Lower leg skin (tissue), 4 donors: ENCODE measurements at regions not wholly inside any gene's neighbourhood (a gene's known extent, or its start where the extent isn't known, plus 50 kb on each side); places are given as distances from the start of the nearest gene placed in this dataset.

Experiments used
- DNase-seq, 2 donors: peaks; one replicate each; pipeline ENCODE4 v3.0.0-alpha.2; 2019; ENCODE audit warnings: low spot score in 2 of 2
- H3K4me3 ChIP-seq: fragments of 200-600 bp; sonication (generic); 2 replicates; pipeline ENCODE4 v1.5.1; 2017; ENCODE audit warnings: mild to moderate bottlenecking, low read depth; ENCODE audit not compliant: poor library complexity, severe bottlenecking
- POLR2A ChIP-seq, 2 donors: fragments of 450-650 bp; IDR thresholded peaks; one replicate each; pipeline ENCODE4 v1.6.1; 2016 to 2017; ENCODE audit warnings: antibody characterized with exemption in 2 of 2, mild to moderate bottlenecking in 1 of 2, moderate library complexity in 1 of 2
- WGBS, 2 donors: methylation state at CpG; one replicate each; pipeline ENCODE4 v1.1.5; 2018; 5-methylcytosine and 5-hydroxymethylcytosine counted together
- intact Hi-C: fragments of 100-400 bp; cut with DNase I; formaldehyde crosslinking; loops from one replicate; pipeline ENCODE4 v1.15.0; 2023; ENCODE audit warnings: low total_unique reads
- TF ChIP-seq, protein P1 (sequence below), 3 donors: fragments of 450-650 bp; IDR thresholded peaks; one replicate each; pipeline ENCODE4 v1.5.1; 2016; ENCODE audit warnings: antibody characterized with exemption in 3 of 3, mild to moderate bottlenecking in 3 of 3, moderate library complexity in 2 of 3

- DNase-seq, result no peak
- TF ChIP-seq POLR2A (IDR thresholded peaks at IDR 0.05), result no peak
- TF ChIP-seq, protein P1, sequence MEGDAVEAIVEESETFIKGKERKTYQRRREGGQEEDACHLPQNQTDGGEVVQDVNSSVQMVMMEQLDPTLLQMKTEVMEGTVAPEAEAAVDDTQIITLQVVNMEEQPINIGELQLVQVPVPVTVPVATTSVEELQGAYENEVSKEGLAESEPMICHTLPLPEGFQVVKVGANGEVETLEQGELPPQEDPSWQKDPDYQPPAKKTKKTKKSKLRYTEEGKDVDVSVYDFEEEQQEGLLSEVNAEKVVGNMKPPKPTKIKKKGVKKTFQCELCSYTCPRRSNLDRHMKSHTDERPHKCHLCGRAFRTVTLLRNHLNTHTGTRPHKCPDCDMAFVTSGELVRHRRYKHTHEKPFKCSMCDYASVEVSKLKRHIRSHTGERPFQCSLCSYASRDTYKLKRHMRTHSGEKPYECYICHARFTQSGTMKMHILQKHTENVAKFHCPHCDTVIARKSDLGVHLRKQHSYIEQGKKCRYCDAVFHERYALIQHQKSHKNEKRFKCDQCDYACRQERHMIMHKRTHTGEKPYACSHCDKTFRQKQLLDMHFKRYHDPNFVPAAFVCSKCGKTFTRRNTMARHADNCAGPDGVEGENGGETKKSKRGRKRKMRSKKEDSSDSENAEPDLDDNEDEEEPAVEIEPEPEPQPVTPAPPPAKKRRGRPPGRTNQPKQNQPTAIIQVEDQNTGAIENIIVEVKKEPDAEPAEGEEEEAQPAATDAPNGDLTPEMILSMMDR (IDR thresholded peaks at IDR 0.05), result no peak
- H3K4me3 ChIP-seq, result no peak overlapping the region
- 50 to 54% methylated on average over 1 of the region's 1 CpG for WGBS, 2 donors
- intact Hi-C loops, result no loop called here
Measured at GRCh38 chr5:18491349-18491748, 857.1 kb downstream of the TAF11L14 start.

GRCh38 chr5:18495157-18495556 lies 860.9 kb downstream of the TAF11L14 start:
- no peak for DNase-seq
- 80 to 81% methylated on average over 1 of the region's 1 CpG for WGBS, 2 donors
- intact Hi-C loops, result no loop called here
- no peak for TF ChIP-seq POLR2A (IDR thresholded peaks at IDR 0.05)
- TF ChIP-seq, protein P1 (IDR thresholded peaks at IDR 0.05), result no peak
- H3K4me3 ChIP-seq, result no peak overlapping the region

DNA sequence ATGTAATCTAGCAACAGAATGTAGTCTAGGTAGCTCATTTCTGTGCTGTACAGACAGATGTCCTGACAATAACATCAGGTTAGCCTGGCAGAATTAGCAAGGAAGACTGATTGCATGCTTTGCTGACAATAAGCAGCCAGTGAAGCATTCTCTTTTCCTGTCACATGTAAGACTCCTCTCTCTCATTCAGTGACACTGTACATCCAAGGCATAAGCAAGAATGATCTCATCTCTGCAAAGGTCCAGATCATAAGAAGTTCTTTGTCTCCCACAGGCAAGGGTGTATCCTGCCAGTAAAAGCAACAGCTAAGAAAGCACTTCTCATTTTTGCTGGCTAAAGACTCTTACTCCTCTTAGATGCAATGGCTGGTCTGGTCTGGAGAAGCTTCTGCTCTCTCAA lies 861.8 kb downstream of the TAF11L14 start:
- intact Hi-C loops, result no loop called here
- no peak for TF ChIP-seq POLR2A (IDR thresholded peaks at IDR 0.05)
- TF ChIP-seq, protein P1 (IDR thresholded peaks at IDR 0.05), result no peak

DNA sequence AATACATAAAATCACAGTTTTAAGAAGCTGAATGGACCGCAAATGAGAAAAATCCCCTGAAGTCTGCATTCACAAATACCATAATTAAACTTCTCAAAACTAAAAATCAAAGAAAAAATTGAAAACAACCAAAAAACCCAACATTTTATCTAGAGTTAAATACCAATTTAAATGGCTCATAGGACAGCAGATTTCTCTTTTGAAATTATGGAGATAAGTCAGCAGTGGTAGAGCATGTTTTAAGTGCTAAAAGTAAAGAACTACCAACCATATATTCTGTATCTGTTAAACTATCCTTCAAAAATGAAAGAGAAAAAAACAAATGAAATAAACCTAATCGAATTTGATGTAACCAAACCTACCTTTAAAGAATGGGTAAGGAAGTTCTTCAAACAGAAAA lies 862.8 kb downstream of the TAF11L14 start:
- H3K4me3 ChIP-seq, result no peak overlapping the region
- DNase-seq, result no peak
- TF ChIP-seq, protein P1 (IDR thresholded peaks at IDR 0.05), result no peak
- no peak for TF ChIP-seq POLR2A (IDR thresholded peaks at IDR 0.05)
- intact Hi-C loops, result no loop called here
- WGBS, 2 donors, result 80 to 88% methylated on average over 2 of the region's 2 CpGs

More for the DNA sequence above, 861.8 kb downstream of the TAF11L14 start:
- no peak for DNase-seq
- H3K4me3 ChIP-seq, result no peak overlapping the region

- TF ChIP-seq, protein P1 (IDR thresholded peaks at IDR 0.05), result no peak
- TF ChIP-seq POLR2A (IDR thresholded peaks at IDR 0.05), result no peak
- intact Hi-C loops, result no loop called here
- no peak for DNase-seq
- WGBS, 2 donors, result 85 to 90% methylated on average over 4 of the region's 4 CpGs
- no peak overlapping the region for H3K4me3 ChIP-seq
Measured at GRCh38 chr5:18503797-18504328, 869.6 kb downstream of the TAF11L14 start.

DNA sequence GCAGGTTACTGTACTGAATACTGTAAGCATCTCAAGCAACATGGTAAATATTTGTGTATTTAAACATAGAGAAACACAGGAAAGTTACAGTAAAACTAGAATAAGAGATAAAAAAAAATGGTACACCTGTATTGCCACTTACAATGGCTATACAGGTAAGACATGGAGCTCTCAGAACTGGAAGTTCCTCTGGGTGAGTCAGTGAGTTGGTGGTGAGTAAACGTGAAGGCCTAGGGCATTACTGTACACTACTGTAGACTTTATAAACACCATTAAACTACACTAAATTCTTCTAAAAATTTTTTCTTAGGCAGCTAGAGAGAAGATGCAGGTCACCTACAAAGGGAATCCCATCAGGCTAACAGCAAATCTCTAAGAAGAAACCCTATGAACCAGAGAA lies 872.9 kb downstream of the TAF11L14 start:
- intact Hi-C loops, result no loop called here
- no peak for DNase-seq
- no peak overlapping the region for H3K4me3 ChIP-seq
- WGBS, 2 donors, result 79 to 83% methylated on average over 1 of the region's 1 CpG
- TF ChIP-seq, protein P1 (IDR thresholded peaks at IDR 0.05), result no peak
- TF ChIP-seq POLR2A (IDR thresholded peaks at IDR 0.05), result no peak
